AG04450 (cell line): ENCODE measurements at regions not wholly inside any gene's neighbourhood (a gene's known extent, or its start where the extent isn't known, plus 50 kb on each side); places are given as distances from the start of the nearest gene placed in this dataset.

Source experiments
- CTCF ChIA-PET: fragments of 300-600, 350-600 bp; formaldehyde crosslinking; extraction: SDS; loops from one replicate; lab custom pipeline; 2022; ENCODE audit warnings: antibody characterized with exemption, inconsistent platforms; lab: Charles Lee
- POLR2A ChIA-PET: fragments of 350-600 bp; formaldehyde crosslinking; extraction: SDS; loops from one replicate; lab custom pipeline; 2021; ENCODE audit warnings: antibody characterized with exemption, inconsistent platforms; lab: Yijun Ruan, JAX
- DNase-seq: peaks from one replicate; pipeline ENCODE4 v3.0.0-alpha.2; 2011; ENCODE audit warnings: low read depth, low spot score
- H3K27ac ChIP-seq: one replicate; pipeline ENCODE4 v1.5.1; 2012; ENCODE audit warnings: low read depth, low read length, control low read depth
- H3K27me3 ChIP-seq: one replicate; pipeline ENCODE4 v1.6.0; 2012; ENCODE audit warnings: low read length; ENCODE audit not compliant: control insufficient read depth, insufficient read depth
- H3K4me3 ChIP-seq: 2 replicates; pipeline ENCODE4 v1.5.1; 2011; ENCODE audit warnings: mild to moderate bottlenecking, low read depth, low read length, control low read depth
- H3K9me3 ChIP-seq: 2 replicates; pipeline ENCODE4 v1.5.1; 2012; ENCODE audit warnings: low read length; ENCODE audit not compliant: control insufficient read depth, insufficient read depth
- TF ChIP-seq, protein P1 (sequence below): IDR thresholded peaks from 2 replicates; pipeline ENCODE4 v1.5.1; 2011; ENCODE audit warnings: low read depth, low read length, control low read depth, inconsistent platforms

GRCh38 chr6:166776571-166776970 lies 149.5 kb upstream of the RPS6KA2 start:
- TF ChIP-seq, protein P1, sequence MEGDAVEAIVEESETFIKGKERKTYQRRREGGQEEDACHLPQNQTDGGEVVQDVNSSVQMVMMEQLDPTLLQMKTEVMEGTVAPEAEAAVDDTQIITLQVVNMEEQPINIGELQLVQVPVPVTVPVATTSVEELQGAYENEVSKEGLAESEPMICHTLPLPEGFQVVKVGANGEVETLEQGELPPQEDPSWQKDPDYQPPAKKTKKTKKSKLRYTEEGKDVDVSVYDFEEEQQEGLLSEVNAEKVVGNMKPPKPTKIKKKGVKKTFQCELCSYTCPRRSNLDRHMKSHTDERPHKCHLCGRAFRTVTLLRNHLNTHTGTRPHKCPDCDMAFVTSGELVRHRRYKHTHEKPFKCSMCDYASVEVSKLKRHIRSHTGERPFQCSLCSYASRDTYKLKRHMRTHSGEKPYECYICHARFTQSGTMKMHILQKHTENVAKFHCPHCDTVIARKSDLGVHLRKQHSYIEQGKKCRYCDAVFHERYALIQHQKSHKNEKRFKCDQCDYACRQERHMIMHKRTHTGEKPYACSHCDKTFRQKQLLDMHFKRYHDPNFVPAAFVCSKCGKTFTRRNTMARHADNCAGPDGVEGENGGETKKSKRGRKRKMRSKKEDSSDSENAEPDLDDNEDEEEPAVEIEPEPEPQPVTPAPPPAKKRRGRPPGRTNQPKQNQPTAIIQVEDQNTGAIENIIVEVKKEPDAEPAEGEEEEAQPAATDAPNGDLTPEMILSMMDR, result no peak
- ChIA-PET POLR2A (no interaction called here), CTCF (interaction anchor here (3.5 to 6.0 kb wide), 2 partner anchors 13 to 213 kb away, joined by 61 to 90 read pairs; no protein-coding TSS in a partner anchor)
- no peak for DNase-seq
- Histone ChIP-seq H3K9me3 (no peaks in the 10 kb centered on the region), H3K27me3 (peaks cover 8% of the 10 kb centered on the region), H3K4me3 (no peak overlapping the region), H3K27ac (no peak overlapping the region)

- TF ChIP-seq, protein P1, result no peak
- ChIA-PET CTCF (interaction anchor here (0.6 to 6.0 kb wide), 12 partner anchors 12 to 395 kb away, joined by 3 to 90 read pairs (median 6); no protein-coding TSS in a partner anchor), POLR2A (no interaction called here)
- no peaks in the 10 kb centered on the region for H3K9me3 ChIP-seq
- H3K4me3 ChIP-seq, result no peak overlapping the region
- DNase-seq, result no peak
- no peak overlapping the region for H3K27ac ChIP-seq
- peaks cover 8% of the 10 kb centered on the region for H3K27me3 ChIP-seq
These were observed 148.8 kb upstream of the RPS6KA2 start for GRCh38 chr6:166775923-166776220.

GRCh38 chr6:166775180-166775922 lies 148.3 kb upstream of the RPS6KA2 start:
- ChIA-PET CTCF (interaction anchor here (0.5 to 6.0 kb wide), 38 partner anchors 10 to 1105 kb away, joined by 3 to 90 read pairs (median 5); no protein-coding TSS in a partner anchor), POLR2A (no interaction called here)
- TF ChIP-seq, protein P1, result peak; percentile 94
- Histone ChIP-seq H3K9me3 (no peaks in the 10 kb centered on the region), H3K27ac (no peak overlapping the region), H3K27me3 (peaks cover 8% of the 10 kb centered on the region), H3K4me3 (no peak overlapping the region)
- DNase-seq, result peak; percentile 52

DNA sequence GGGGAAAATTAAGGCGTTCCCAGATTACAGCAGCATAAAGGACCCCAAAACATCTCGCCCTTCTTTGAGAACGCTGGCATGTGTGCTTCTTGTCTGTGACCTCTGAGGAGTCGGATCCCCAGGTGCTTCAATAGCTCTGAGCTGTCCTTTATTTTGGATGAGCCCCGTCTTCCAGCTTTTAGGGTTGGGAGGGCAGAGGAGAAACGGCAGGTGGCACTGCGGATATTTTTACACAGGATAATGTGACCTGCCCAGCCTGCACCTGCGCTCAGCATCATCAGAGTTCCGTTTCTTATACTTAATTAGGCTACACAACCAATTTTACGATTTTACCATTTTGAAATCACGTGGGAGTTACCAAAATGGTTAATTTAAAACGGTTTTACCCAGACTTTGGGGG lies 147.7 kb upstream of the RPS6KA2 start:
- no peak overlapping the region for H3K4me3 ChIP-seq
- TF ChIP-seq, protein P1, result no peak
- peaks cover 8% of the 10 kb centered on the region for H3K27me3 ChIP-seq
- POLR2A ChIA-PET, result no interaction called here
- CTCF ChIA-PET, result interaction anchor here (0.5 to 6.0 kb wide), 37 partner anchors 10 to 1105 kb away, joined by 3 to 90 read pairs (median 5); no protein-coding TSS in a partner anchor
- DNase-seq, result no peak
- no peaks in the 10 kb centered on the region; the same call in 1 of the 2 replicates for H3K9me3 ChIP-seq
- no peak overlapping the region for H3K27ac ChIP-seq

GRCh38 chr6:166774292-166774691 lies 147.2 kb upstream of the RPS6KA2 start:
- H3K4me3 ChIP-seq, result no peak overlapping the region
- ChIA-PET POLR2A (no interaction called here), CTCF (interaction anchor here (0.6 to 6.0 kb wide), 22 partner anchors 11 to 693 kb away, joined by 3 to 90 read pairs (median 5); no protein-coding TSS in a partner anchor)
- TF ChIP-seq, protein P1, result no peak
- H3K9me3 ChIP-seq, result no peaks in the 10 kb centered on the region; the same call in 1 of the 2 replicates
- peaks cover 8% of the 10 kb centered on the region for H3K27me3 ChIP-seq
- no peak overlapping the region for H3K27ac ChIP-seq
- no peak for DNase-seq
